Gastrocnemius medialis (tissue), 4 donors: ENCODE measurements at regions not wholly inside any gene's neighbourhood (a gene's known extent, or its start where the extent isn't known, plus 50 kb on each side); places are given as distances from the start of the nearest gene placed in this dataset.

Source experiments
- ATAC-seq, 2 donors: fragments of 150-250 bp; one replicate each; pipeline ENCODE4 v1.9.1; 2016
- DNase-seq, 2 donors: peaks; one replicate each; pipeline ENCODE4 v3.0.0-alpha.2; 2019
- H3K27ac ChIP-seq, 4 donors: fragments of 200-600 bp; sonication (generic); 1 replicate in 1 of 4; 2 replicates in 3 of 4; pipeline ENCODE4 v1.5.1; 2016 to 2018; ENCODE audit warnings: mild to moderate bottlenecking in 2 of 4, moderate library complexity in 1 of 4
- H3K27me3 ChIP-seq, 3 donors: fragments of 200-600 bp; sonication (generic) in 2 of 3; 1 replicate in 1 of 3; 2 replicates in 2 of 3; pipeline versions ENCODE4 v1.5.1 to v1.6.0; 2016 to 2019; ENCODE audit warnings: mild to moderate bottlenecking in 1 of 3, moderate library complexity in 1 of 3
- H3K36me3 ChIP-seq, 2 donors: fragments of 200-600 bp; sonication (generic) in 1 of 2; one replicate each; pipeline ENCODE4 v1.5.1; 2017 to 2018
- H3K4me1 ChIP-seq, 2 donors: fragments of 200-600 bp; sonication (generic) in 1 of 2; one replicate each; pipeline ENCODE4 v1.5.1; 2016 to 2017; ENCODE audit warnings: mild to moderate bottlenecking in 2 of 2
- H3K4me3 ChIP-seq, 4 donors: fragments of 200-600 bp; sonication (generic) in 3 of 4; 1 replicate in 1 of 4; 2 replicates in 3 of 4; pipeline ENCODE4 v1.5.1; 2016 to 2019; ENCODE audit warnings: mild to moderate bottlenecking in 2 of 4
- H3K9me3 ChIP-seq, 3 donors: fragments of 200-600 bp; sonication (generic) in 2 of 3; 1 replicate in 1 of 3; 2 replicates in 2 of 3; pipeline ENCODE4 v1.5.1; 2016 to 2019
- CTCF ChIP-seq, 5 experiments: fragments of 450-650 bp in 3 of 5; fragments of 200-600 bp in 2 of 5; sonication (generic) in 2 of 5; IDR thresholded peaks in 4 of 5; conservative IDR thresholded peaks in 1 of 5; 1 replicate in 4 of 5; 2 replicates in 1 of 5; pipeline ENCODE4 v1.5.1; 2016 to 2019; ENCODE audit warnings: antibody characterized with exemption in 5 of 5, mild to moderate bottlenecking in 3 of 5, moderate library complexity in 3 of 5
- POLR2A ChIP-seq, 2 donors: fragments of 450-650 bp; IDR thresholded peaks; one replicate each; pipeline ENCODE4 v1.6.1; 2017; ENCODE audit warnings: antibody characterized with exemption in 2 of 2, mild to moderate bottlenecking in 2 of 2, moderate library complexity in 2 of 2
- in situ Hi-C, 4 donors: fragments of 200-750 bp; cut with MboI; loops; one replicate each; pipeline versions ENCODE4 v1.15.0 to v1.8.0; 2017; ENCODE audit warnings: low sequenced_read_pairs in 4 of 4
- intact Hi-C: fragments of 100-400 bp; cut with DNase I; formaldehyde crosslinking; loops from one replicate; pipeline ENCODE4 v1.15.1; 2023; ENCODE audit warnings: low total_unique reads

DNA sequence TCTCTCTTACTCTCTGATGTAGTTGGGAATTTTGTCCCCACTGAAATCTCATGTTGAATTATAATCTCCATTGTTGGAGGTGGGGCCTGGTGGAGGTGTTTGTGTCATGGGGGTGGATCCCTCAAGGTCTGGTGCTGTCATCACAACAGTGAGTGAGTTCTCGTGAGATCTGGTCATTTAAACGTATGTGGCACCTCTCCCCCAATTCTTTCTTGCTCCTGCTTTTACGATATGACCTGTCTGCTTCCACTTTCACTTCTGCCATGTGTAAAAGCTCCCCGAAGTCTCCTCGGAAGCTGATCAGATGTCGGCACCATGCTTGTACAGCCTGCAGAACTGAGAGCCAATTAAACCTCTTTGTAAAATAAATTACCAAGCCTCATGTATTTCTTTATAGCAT, 337.8 kb upstream of the CDH2 start:
- no peaks in the 10 kb centered on the region for H3K9me3 ChIP-seq
- H3K4me1 ChIP-seq: no peaks in the 10 kb centered on the region
- H3K36me3 ChIP-seq: no peaks in the 10 kb centered on the region
- TF ChIP-seq CTCF (IDR thresholded peaks at IDR 0.05 in 4 of 5, conservative IDR thresholded peaks at IDR 0.05 in 1 of 5) (no peak), POLR2A (IDR thresholded peaks at IDR 0.05) (no peak)
- no peak overlapping the region for H3K4me3 ChIP-seq
- intact Hi-C loops (no loop called here), in situ Hi-C loops (no loop called here)
- no peak for DNase-seq
- no peaks in the 10 kb centered on the region for H3K27me3 ChIP-seq
- no peak for ATAC-seq
- H3K27ac ChIP-seq: no peak overlapping the region

DNA sequence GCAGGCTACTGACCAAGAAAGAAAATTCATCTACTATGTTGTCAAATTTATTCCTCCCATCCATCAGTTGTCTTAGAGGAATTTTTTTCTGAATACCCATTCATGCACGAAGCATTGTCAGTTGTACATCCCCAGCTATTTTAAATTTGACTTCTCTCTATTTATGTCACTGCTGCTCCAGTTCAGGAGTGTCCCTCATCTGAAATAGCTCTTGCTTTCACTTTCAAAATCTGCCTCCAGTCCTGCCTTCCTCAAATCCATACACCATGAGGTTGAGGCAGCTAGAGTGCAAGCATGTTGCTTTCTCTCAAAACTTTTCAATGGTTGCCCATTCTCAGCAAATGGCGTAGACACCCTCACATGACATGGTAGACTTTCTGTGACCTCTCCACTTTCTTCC, 335.4 kb upstream of the CDH2 start:
- Histone ChIP-seq H3K4me3 (no peak overlapping the region), H3K27me3 (no peaks in the 10 kb centered on the region), H3K9me3 (no peaks in the 10 kb centered on the region), H3K27ac (no peak overlapping the region), H3K36me3 (no peaks in the 10 kb centered on the region), H3K4me1 (no peaks in the 10 kb centered on the region)
- intact Hi-C loops: no loop called here
- in situ Hi-C loops: no loop called here
- TF ChIP-seq POLR2A (IDR thresholded peaks at IDR 0.05) (no peak), CTCF (IDR thresholded peaks at IDR 0.05 in 4 of 5, conservative IDR thresholded peaks at IDR 0.05 in 1 of 5) (no peak)
- no peak for ATAC-seq
- no peak for DNase-seq

DNA sequence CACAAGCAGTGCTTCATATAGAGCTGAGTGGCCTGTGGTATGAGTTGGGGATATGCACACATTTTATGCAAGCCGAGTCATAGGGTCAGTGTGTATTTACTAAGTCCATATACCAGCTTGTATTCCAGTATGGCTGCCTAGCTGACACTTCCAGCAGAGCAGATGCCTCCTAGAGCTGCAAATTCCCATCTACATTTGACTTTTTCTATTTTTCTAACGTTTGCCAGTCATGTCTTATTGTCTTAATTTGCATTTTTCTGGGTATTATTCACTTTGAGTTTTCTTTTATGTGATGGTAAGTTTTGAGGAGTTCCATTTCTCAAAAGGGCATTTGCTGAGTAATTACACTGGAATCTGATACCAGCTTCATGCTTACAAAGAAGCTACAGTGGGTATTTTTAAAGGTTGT, 334.5 kb upstream of the CDH2 start:
- Histone ChIP-seq H3K4me3 (no peak overlapping the region), H3K4me1 (no peaks in the 10 kb centered on the region), H3K27ac (no peak overlapping the region), H3K9me3 (no peaks in the 10 kb centered on the region), H3K36me3 (no peaks in the 10 kb centered on the region), H3K27me3 (no peaks in the 10 kb centered on the region)
- intact Hi-C loops (no loop called here), in situ Hi-C loops (no loop called here)
- no peak for ATAC-seq
- TF ChIP-seq CTCF (IDR thresholded peaks at IDR 0.05 in 4 of 5, conservative IDR thresholded peaks at IDR 0.05 in 1 of 5) (no peak), POLR2A (IDR thresholded peaks at IDR 0.05) (no peak)
- no peak for DNase-seq

DNA sequence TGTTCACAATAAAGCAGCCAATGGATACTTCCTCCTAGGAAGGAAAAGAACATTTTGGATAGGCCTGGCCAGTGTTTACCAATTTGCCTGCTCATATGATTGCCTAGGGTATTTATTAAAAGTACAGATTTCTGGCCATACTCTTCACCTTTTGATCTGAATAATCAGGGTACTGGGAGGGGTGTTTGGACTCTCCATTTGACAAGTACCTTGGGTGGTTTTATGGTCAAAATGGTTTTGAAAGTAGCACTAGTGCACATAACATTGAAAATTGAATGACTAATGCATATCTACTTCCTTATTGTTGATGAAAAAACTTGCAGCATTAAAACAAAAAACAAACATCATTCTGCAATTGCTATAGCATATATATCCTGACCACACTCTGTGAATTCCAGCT, 333.3 kb upstream of the CDH2 start:
- DNase-seq (no peak), ATAC-seq (no peak)
- TF ChIP-seq CTCF (IDR thresholded peaks at IDR 0.05 in 4 of 5, conservative IDR thresholded peaks at IDR 0.05 in 1 of 5) (no peak), POLR2A (IDR thresholded peaks at IDR 0.05) (no peak)
- intact Hi-C loops: no loop called here
- H3K4me1 ChIP-seq: no peaks in the 10 kb centered on the region
- no peaks in the 10 kb centered on the region for H3K9me3 ChIP-seq
- H3K4me3 ChIP-seq: no peak overlapping the region
- no peaks in the 10 kb centered on the region for H3K27me3 ChIP-seq
- in situ Hi-C loops: no loop called here
- no peak overlapping the region for H3K27ac ChIP-seq
- H3K36me3 ChIP-seq: no peaks in the 10 kb centered on the region

GRCh38 chr18:28504066-28504465, 327.1 kb upstream of the CDH2 start:
- TF ChIP-seq CTCF (IDR thresholded peaks at IDR 0.05 in 4 of 5, conservative IDR thresholded peaks at IDR 0.05 in 1 of 5) (no peak), POLR2A (IDR thresholded peaks at IDR 0.05) (no peak)
- DNase-seq (no peak), ATAC-seq (no peak)
- Histone ChIP-seq H3K4me1 (no peaks in the 10 kb centered on the region), H3K27me3 (no peaks in the 10 kb centered on the region), H3K36me3 (no peaks in the 10 kb centered on the region), H3K27ac (no peak overlapping the region), H3K9me3 (no peaks in the 10 kb centered on the region), H3K4me3 (no peak overlapping the region)
- intact Hi-C loops (no loop called here), in situ Hi-C loops (no loop called here)
